ENCODE measurements at regions not wholly inside any gene's neighbourhood (a gene's known extent, or its start where the extent isn't known, plus 50 kb on each side); places are given as distances from the start of the nearest gene placed in this dataset.

DNA sequence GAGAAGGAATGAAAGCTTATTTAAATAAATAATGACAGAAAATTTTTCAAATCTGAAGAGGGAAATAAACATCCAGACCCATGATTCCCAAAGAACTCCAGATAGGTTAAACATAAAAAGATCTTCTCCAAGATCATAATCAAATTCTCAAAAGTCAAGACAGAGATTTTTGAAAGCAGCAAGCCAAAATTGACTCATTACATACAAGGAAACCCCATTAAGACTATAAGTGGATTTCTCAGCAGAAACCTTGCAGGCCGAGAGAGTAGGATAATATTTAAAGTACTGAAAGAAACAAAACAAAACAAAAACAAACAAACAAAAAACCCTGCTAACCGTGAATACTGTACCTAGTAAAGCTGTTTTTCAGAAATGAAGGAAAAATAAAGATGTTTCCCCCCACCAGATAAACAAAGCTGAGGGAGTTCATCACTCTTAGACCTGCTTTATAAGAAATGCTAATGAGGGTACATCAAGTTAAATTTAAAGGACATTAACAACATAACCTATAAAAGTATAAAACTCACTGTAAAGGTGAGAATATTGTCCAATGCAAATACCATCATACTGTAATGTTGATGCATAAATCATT, 412.2 kb downstream of the INSC start:
- DNase-seq (ENCODE audit: low read depth, low spot score): no peak
- no peak overlapping the region for H3K27ac ChIP-seq

DNA sequence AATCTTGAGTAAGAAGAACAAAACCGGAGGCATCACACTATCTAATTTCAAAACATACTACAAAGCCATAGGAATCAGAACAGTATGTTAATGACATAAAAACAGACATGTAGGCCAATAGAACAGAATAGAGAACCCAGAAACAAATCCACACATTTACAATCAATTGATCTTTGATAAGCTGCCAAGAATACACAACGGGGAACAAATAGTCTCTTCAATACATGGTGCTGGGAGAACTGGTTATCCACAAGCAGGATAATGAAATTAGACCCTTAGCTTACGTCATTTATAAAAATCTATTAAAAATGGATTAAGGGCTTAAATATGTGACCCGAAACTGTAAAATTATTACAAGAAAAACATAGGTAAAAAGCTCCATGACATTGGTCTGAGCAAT, 417.7 kb downstream of the INSC start:
- no peak overlapping the region for H3K27ac ChIP-seq
- no peak for DNase-seq (ENCODE audit: low read depth, low spot score)

DNA sequence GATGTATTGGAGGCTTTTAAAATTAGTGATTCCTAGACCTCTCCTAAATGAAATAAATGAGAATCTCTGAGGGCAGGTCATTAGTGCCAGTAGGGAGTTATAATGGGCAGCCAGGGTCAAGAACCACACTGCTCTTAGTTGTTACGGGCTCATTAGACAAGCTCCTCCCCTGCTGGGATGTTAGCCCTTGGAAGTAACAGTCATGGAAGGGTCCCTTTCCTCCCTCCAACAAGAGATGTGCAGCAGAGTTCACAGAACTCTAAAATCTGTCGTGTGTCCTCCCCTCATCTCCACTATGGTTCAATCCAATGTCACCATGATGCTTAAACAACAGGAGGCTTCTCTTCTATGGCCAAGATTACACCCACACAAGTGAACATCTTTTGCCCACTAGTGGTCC, 419.5 kb downstream of the INSC start:
- no peak for DNase-seq (ENCODE audit: low read depth, low spot score)
- H3K27ac ChIP-seq: no peak overlapping the region

DNA sequence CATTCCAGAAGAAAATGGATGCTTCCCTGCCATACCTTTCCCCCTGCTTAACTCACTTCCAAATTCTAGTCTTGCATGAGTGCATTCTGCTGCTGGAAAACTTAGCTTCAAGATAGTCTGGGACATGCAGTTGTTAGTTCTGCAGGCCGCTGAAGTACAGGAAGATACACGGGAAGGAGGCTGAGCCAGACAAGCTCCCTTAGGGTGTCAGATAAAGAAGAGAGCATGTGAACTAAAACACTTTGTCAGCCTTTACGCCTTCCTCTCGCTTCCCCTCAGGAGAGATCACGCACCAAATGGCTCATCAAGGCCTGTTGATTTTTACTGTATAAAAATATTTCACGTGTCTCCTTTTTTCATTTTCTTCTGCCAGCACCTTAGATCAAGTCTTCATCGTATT, 420.7 kb downstream of the INSC start:
- H3K27ac ChIP-seq: no peak overlapping the region
- no peak for DNase-seq (ENCODE audit: low read depth, low spot score)

DNA sequence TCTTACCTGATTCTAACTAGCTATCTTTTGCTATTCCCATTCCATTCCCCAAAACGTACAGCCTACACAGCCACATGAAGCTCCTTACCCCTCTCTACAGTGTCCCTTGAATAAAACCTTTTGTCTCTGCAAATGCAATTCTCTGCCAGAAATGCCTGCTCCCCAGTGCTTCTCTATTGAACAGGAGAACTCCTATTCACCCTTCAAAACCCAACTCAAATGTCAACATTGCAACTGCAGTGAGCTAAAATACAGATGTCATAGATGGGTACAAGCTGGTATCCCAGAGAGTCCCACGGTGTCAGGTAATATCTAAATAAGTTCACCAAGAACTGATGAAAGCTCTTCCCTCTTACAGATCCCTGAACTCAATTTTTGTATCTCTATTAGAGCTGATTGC, 421.7 kb downstream of the INSC start:
- no peak overlapping the region for H3K27ac ChIP-seq
- DNase-seq (ENCODE audit: low read depth, low spot score): no peak

DNA sequence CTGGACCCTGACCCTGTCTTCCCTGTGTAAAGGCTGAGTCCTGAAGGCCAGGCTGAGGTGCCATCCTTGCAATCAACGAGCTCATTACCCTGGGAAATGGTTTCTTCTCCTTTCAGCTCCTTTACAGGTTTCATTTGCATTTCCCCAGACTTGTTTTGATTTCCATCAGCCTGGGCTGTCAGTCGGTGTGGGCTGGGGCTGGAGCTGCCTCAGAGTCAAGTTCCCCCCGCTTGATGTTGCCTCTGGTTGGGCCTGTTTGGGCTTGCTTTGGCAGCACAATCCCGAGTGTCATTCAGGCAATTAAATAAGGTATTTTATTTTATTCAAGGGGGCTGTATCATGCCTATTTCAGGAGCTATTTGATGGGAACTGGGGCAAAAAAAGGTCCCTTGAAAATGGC, 424.9 kb downstream of the INSC start:
- no peak overlapping the region for H3K27ac ChIP-seq
- no peak for DNase-seq (ENCODE audit: low read depth, low spot score)

DNA sequence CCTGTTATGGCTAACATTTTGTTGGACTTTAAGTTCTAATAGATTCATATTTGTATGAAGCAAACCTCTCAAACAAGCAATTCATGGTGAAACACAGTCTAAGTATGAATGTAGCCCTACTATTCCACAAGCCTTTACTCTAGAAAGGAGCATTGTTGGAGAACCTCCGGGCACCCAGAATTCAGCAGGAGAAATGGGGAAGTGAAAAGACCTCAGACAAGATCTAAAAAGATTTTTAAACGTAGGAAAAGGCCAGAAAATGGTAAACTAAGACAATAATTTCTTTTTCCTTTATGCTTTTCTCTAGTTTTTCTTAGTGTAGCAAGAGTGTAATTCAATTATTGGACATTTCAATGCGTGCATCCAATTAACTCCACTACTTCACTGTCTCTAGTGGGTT, 426.4 kb downstream of the INSC start:
- H3K27ac ChIP-seq: no peak overlapping the region
- DNase-seq (ENCODE audit: low read depth, low spot score): no peak

DNA sequence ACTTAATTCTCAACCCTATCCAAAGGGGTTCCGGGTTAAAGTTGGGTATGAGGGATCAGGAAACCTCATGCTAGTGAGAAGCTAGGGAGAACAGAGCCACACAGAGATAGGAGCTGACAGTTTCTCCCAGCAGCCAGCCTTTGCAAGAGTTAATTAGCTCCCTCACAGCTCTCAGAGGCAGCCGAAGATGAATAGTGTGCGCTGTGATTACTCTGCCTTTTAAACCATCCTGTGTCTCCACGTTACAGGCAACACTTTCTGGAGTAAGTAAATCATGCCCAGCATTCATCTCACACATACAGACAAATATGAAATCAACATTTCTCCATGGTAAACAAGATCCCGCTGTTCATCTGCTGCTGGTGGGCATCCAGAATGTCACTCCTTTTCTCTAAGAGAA, 429.6 kb downstream of the INSC start:
- H3K27ac ChIP-seq: no peak overlapping the region
- DNase-seq (ENCODE audit: low read depth, low spot score): no peak

DNA sequence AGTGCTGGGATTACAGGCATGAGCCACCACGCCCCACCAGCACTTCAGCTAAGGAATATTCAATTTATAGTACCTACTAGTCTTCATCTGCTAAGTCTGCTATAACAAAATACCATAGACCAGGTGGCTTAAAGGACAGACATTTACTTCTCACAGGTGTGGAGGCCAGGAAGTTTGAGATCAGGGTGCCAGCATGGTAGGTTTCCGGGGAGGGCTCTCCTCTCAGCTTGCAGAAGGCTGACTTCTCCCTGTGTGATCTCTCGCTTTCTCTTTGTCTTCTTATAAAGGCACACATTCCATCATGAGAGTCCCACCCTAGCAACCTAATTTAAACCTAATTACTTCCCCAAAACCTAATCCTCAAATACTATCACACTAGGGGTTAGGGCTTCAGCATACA, 433.0 kb downstream of the INSC start:
- DNase-seq (ENCODE audit: low read depth, low spot score): no peak
- H3K27ac ChIP-seq: no peak overlapping the region

DNA sequence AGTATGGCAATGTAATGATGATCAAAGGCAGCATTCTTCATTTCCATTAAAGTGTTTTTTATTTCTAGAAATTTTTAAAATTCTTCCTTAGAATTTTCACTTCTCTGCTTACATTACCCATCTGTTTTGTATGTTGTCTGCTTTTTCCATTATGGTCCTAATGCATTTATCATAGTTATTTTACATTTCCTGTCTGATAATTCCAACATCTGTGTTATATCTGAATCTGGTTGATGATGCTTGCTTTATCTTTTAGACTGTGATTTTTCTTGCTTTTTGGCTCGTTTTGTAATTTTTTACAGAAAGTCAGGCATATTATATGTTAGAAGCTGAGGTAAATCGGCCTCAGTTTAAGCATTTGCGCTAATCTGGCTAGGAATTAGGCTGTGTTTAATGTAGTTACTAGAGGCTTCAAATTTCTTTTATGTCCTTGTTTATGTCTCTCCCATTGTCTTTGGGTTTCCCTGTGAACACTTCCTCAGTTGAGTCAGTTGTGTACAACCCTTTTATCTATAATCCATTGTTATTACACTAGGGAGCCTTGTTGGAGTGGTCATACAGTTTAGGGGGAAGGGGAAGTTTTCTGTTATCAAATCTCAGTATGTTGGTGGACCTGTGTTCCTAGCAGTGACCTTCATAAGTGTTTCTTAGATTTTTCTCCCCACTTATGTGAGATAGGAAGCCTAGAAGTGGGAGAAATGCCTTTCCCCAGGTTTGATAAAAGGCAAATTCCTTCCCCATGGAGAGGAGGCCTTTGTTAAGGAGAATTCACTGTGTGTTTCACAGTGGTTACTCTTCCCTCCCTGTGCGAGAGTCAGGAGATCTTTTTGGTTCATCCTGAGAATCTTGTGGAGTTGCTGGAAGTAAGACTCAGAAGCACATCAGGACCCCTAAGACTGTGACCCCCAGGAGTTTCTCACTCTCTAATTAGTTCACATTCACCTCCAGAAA, 437.5 kb downstream of the INSC start:
- DNase-seq (ENCODE audit: low read depth, low spot score): no peak
- H3K27ac ChIP-seq: no peak overlapping the region

DNA sequence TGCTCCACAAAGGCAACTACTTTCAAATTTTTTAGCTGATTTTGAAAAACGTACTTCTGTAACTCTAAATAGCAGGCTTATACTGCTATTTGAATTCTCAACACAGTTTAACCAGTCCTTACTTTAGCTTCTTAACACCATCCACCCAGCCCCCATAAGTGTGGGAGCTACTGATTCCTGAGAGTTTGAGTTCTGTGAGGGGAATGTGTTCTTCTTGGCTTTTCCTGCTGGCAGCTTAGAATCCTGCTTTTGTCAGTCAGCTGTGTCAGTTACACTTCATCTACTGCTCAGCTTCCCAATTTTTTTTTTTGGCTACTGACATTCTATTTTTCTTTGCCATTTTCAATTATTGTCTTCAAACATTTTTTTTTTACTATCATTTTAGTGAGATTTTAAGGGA, 440.4 kb downstream of the INSC start:
- H3K27ac ChIP-seq: no peak overlapping the region
- no peak for DNase-seq (ENCODE audit: low read depth, low spot score)

DNA sequence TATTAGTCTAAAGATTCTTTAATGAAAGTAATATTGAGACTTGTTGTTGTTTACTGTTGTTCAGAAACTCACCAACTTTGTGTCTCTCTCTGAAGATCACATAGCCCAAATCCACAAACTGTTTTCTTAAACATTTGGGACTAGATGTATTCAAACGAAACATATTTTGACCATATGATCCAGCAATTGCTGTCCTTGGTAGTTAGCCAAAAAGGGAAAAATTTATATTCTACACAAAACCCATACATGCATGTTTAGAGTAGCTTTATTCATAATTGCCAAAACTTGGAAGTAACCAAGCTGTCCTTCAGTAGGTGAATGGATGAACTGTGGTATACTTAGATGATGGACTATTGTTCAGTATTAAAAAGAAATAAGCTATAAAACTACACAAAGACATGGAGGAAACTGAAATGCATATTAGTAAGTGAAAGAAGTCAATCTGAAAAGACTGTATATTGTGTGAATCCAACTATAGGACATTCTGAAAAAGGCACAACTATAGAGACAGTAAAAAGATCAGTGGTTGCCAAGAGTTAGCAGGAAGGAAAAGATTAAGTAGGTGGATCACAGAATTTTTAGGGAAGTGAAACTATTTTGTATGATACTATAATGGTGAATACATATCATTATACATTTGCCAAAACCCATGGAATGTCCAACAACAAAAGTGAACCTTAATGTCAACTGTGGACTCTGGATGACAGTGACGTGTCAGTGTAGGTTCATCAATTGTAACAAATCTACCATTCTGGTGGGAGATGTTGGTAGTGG, 442.9 kb downstream of the INSC start:
- DNase-seq (ENCODE audit: low read depth, low spot score): no peak
- no peak overlapping the region for H3K27ac ChIP-seq

DNA sequence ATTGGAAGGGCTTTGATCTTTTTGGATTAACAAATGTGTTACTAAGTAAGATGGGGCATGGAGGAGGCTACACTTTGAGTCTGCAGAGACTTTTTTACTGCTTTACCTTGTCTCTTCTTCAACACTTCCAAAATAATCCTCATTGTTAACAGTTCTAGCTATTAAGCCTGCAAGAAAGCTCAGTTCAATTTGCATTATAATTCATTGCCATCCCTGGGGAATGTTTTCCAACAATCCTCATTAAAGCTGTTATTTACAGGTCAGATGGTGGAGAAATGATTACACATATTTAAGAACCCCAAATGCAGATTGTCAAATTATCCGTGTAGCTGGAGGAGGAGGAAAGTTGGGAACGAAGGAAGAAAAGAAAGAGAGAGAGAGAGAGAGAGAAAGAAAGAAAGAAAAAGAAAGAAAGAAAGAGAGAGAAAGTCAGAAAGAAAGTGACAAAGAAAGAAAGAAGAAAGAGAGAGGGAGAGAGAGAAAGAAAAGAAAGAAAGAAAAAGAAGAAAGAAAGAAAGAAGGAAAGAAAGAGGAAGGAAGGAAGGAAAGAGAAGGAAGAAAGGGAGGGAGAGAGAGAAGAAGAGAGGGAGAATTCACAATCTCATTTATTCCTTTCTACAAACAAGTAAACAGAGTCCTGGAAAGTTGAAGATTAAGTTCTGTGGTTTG, 443.9 kb downstream of the INSC start:
- DNase-seq (ENCODE audit: low read depth, low spot score): no peak
- no peak overlapping the region for H3K27ac ChIP-seq

DNA sequence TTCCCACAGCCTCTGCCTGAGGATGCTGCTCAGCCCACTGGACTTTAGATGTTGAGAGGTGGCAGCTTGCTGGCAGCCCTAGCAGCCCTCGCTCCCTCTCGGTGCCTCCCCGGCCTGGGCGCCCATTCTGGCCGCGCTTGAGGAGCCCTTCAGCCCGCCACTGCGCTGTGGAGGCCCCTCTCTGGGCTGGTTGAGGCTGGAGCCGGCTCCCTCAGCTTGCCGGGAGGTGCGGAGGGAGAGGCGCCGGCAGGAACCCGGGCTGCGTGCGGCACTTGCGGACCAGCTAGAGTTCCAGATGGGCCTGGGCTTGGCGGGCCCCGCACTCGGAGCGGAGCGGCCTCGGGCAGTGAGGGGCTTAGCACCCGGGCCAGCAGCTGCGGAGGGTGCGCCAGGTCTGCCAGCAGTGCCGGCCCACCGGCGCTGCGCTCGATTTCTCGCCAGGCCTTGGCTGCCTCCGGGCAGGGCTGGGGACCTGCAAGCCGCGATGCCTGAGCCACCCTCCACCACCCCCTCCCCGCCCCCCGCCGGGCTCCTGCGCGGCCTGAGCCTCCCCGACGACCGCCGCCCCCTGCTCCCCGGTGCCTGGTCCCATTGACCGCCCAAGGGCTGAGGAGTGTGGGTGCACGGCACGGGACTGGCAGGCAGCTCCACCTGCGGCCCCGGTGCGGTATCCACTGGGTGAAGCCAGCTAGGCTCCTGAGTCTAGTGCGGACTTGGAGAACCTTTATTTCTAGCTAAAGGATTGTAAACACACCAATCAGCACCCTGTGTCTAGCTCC, 446.2 kb downstream of the INSC start:
- no peak overlapping the region for H3K27ac ChIP-seq
- DNase-seq (ENCODE audit: low read depth, low spot score): no peak

DNA sequence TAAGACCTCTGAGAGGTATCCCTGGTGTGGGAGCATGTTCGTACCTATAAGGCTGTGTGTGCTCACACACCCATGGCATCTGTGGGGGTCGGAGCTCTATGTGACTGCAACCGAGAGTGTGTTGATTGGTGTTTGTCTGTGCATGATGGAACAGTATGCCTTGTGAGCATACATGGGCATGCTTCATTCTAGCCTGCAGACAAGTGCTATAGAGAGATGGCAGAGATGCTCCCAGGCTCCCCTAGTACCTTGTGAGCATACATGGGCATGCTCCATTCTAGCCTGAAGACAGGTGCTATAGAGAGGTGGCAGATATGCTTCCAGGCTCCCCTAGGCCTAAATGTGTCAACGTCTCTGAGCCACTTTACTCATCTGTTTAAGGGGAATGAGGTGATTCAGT, 447.5 kb downstream of the INSC start:
- no peak overlapping the region for H3K27ac ChIP-seq
- DNase-seq (ENCODE audit: low read depth, low spot score): no peak

DNA sequence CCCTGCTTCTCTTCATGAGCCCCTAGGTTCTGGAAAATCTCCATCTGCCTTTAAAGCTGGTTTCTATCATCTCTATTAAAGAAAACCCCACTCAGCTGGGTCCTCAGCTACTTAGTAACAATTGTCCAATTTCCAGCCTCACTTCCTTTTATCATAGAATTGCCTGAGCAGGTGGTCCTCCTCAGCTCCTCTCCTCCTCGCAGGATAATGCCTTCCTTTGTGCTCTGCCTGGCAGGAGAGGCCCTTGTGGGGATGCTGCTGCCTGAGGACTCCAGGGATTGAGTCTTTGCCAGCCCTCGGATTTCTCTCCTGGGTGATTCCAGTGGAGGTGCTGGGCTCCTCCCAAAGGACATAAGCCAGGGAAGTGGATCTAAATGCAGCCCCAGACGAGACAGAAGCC, 448.3 kb downstream of the INSC start:
- no peak overlapping the region for H3K27ac ChIP-seq
- no peak for DNase-seq (ENCODE audit: low read depth, low spot score)

DNA sequence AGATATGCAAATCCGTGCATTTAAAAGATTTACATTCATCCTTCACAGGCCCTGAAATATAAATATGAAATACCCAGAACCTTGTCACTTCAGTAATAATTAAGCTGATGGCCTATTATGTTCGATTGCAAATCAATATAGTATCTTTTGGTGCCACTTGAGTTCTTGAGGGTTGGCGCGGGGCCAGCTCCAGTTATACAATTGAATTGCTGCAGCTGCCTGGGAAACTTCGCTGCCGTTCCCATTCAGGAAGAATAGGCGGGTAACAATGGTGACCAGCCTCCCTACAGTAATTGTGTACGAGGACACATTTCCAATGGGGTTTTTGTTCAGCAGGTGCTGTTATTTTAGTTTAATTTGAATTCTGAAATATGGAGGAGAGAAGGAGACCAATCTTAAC, 451.2 kb downstream of the INSC start:
- no peak overlapping the region for H3K27ac ChIP-seq
- no peak for DNase-seq (ENCODE audit: low read depth, low spot score)

DNA sequence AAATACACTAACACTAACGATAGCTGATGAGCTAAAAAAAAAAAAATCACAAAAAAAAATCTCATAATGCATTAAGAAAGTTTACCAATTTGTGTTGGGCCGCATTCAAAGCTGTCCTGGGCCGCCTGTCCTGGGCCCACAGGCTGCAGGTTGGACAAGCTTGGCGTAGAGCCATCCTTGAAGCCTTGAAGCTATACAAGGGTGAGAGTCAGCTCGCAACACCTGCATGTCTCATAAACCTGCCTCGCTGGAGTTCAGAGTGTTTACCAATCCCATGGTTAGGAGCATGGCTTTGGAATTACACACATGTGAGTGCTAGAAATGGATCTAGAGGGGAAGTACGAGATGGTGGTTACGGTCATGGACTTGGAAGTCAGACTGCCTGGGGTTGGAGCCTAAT, 453.7 kb downstream of the INSC start:
- H3K27ac ChIP-seq: no peak overlapping the region
- no peak for DNase-seq (ENCODE audit: low read depth, low spot score)

DNA sequence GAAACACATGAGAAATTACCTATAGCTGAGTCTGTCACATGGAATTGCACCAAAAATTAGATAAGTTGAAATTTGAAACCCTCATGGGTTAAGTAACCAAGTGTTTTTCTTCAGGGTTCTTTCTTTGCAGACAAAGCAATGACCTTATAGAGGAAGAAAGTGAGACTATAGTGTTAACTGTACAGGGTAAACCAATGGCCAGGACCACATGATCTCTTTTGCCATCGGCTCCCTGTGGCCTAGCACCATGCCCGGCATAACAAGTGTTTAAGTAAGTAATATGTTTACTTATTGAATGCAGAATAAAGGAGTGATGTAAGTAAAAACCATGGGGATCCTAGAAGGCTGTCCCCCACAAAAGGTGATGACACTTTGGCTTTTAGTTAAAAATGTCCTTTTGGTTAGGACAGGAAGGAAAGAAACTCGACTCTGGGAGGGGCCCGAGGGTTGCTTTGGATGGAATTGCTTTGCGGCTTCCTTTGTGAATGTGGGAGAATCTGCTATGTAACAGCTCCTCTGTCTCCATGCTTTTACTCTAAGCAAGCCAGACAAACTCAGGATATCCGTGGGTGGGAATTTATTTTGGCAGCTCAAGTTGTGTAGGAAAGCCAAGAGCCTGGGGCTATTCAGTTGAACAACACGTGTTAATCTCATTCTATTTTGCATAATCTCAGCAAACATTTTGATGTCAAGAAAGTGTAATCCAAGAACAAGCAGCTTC, 454.7 kb downstream of the INSC start:
- DNase-seq (ENCODE audit: low read depth, low spot score): no peak
- H3K27ac ChIP-seq: no peak overlapping the region

Data from epithelial cell of prostate (primary cell).